GM10266 (cell line): ENCODE measurements at regions not wholly inside any gene's neighbourhood (a gene's known extent, or its start where the extent isn't known, plus 50 kb on each side); places are given as distances from the start of the nearest gene placed in this dataset.

Experiments
- DNase-seq: peaks from one replicate; pipeline ENCODE4 v3.0.0; 2012; ENCODE audit errors: extremely low spot score
- TF ChIP-seq, protein P1 (sequence below): IDR thresholded peaks from 2 replicates; pipeline ENCODE4 v1.5.1; 2012; ENCODE audit warnings: mild to moderate bottlenecking, low read depth; ENCODE audit not compliant: control insufficient read depth, insufficient read depth; ENCODE audit errors: missing control alignments

DNA sequence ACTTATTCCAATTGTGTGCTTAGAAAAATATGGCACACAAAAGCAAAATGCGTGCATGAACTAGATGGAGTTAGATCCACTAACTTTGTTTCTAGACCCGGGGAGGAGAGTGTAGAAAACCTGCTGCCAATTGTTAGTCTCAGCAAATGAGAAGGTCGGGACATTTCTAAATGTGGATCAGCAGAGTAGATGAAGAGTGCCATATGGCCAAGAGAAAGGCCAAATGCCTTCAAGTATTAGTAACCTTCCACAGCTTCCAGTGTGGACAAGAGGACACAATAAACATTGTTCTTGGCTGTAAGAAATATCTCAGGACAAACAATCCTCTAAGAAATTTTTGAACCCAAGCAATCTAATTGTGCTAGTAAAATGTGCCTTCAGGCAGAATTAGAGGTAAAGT lies 690.3 kb downstream of the REEP3 start:
- DNase-seq, result no peak
- TF ChIP-seq, protein P1, sequence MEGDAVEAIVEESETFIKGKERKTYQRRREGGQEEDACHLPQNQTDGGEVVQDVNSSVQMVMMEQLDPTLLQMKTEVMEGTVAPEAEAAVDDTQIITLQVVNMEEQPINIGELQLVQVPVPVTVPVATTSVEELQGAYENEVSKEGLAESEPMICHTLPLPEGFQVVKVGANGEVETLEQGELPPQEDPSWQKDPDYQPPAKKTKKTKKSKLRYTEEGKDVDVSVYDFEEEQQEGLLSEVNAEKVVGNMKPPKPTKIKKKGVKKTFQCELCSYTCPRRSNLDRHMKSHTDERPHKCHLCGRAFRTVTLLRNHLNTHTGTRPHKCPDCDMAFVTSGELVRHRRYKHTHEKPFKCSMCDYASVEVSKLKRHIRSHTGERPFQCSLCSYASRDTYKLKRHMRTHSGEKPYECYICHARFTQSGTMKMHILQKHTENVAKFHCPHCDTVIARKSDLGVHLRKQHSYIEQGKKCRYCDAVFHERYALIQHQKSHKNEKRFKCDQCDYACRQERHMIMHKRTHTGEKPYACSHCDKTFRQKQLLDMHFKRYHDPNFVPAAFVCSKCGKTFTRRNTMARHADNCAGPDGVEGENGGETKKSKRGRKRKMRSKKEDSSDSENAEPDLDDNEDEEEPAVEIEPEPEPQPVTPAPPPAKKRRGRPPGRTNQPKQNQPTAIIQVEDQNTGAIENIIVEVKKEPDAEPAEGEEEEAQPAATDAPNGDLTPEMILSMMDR, result no peak

GRCh38 chr10:64215088-64215487 lies 693.9 kb downstream of the REEP3 start:
- TF ChIP-seq, protein P1, result no peak
- no peak for DNase-seq

- TF ChIP-seq, protein P1, result no peak
- DNase-seq, result no peak
These were observed 698.2 kb downstream of the REEP3 start for GRCh38 chr10:64219271-64220025.

DNA sequence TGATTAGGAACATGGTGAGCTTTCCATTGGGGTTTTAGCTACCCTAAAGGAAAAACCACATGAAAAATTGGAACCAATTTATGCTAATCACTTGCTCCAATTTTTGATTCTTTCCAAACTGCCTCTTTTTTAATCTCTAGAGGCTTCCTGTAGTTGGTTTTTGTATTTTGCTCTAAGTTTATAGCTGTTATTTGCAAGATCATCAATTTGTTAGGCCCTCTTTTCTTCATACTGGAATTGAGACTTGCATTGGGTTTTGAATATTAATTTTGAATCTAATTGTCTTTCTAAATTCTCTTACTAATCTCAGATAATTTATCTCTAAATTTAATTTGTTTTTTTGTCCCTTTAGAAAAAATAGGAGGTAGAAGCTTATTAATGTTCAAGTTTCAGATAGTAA lies 713.3 kb downstream of the REEP3 start:
- DNase-seq, result no peak
- TF ChIP-seq, protein P1, result no peak

DNA sequence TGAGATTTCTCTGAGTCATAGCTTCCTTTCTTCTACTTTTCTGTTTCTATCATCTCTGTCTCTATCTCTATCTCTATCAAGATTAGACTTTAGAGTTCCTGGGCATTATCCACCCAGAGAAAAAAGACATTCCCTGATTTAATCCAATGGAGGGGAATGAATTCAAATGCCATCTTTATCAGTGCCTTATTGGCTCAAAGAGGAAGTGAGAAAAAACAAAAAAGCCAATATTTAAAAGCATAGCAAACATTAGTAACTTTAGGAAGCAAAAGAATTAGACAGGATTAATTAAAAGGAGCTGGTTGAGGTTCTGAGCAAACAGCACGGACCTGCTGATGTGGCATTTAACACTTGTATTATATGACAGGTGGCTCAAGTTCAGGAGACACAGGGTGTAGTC lies 736.5 kb downstream of the REEP3 start:
- TF ChIP-seq, protein P1, result no peak
- no peak for DNase-seq

- TF ChIP-seq, protein P1, result no peak
- DNase-seq, result no peak
These were observed 739.9 kb downstream of the REEP3 start for GRCh38 chr10:64261092-64261491.

DNA sequence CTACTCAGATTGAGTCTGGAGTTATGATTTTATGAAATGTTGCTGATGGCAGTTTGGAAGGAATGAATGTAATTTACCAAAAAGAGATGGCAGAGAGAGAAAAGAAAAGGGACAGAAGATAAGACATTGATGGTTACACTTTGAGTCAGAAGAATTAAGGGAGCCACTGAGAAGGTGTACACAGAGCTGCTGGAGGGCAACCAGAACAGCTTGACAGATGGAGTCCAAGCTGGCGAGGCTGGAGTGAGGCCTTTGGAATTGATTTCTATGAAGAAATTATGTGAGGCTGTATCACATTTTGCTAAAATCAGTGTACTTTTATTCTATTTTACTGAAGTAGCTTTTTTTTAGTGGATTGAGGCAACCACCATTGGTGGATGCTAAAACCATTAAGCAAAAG lies 740.5 kb downstream of the REEP3 start:
- TF ChIP-seq, protein P1, result no peak
- no peak for DNase-seq
